ENCODE measurements at regions not wholly inside any gene's neighbourhood (a gene's known extent, or its start where the extent isn't known, plus 50 kb on each side); places are given as distances from the start of the nearest gene placed in this dataset.

- Histone ChIP-seq H3K9ac (no peak overlapping the region), H3K27ac (no peak overlapping the region), H4K20me1 (no peaks in the 10 kb centered on the region), H3K4me3 (no peak overlapping the region), H3K4me2 (no peak overlapping the region), H3K36me3 (no peaks in the 10 kb centered on the region), H3K9me3 (replicated peaks in 1 of 11) (no peaks in the 10 kb centered on the region), H3K27me3 (no peaks in the 10 kb centered on the region), H3K4me1 (no peaks in the 10 kb centered on the region)
- no peak for TF ChIP-seq Cebpa-rat (IDR thresholded peaks at IDR 0.05)
These were observed 280.0 kb downstream of the SLC6A15 start for GRCh38 chr12:84632556-84632955.

GRCh38 chr12:84631020-84631419 is 281.6 kb downstream of the SLC6A15 start:
- TF ChIP-seq Cebpa-rat (IDR thresholded peaks at IDR 0.05), result no peak
- Histone ChIP-seq H3K9ac (no peak overlapping the region), H3K4me3 (no peak overlapping the region), H3K4me2 (no peak overlapping the region), H3K27me3 (no peaks in the 10 kb centered on the region), H3K4me1 (no peaks in the 10 kb centered on the region), H3K27ac (no peak overlapping the region), H3K9me3 (replicated peaks in 1 of 11) (no peaks in the 10 kb centered on the region), H3K36me3 (no peaks in the 10 kb centered on the region), H4K20me1 (no peaks in the 10 kb centered on the region)

- no peaks in the 10 kb centered on the region for H3K9me3 ChIP-seq (replicated peaks in 1 of 11)
- H3K27me3 ChIP-seq, result no peaks in the 10 kb centered on the region
- H3K4me3 ChIP-seq, result no peak overlapping the region
- H3K4me2 ChIP-seq, result no peak overlapping the region
- no peak overlapping the region for H3K27ac ChIP-seq
- no peaks in the 10 kb centered on the region for H3K36me3 ChIP-seq
- no peak overlapping the region for H3K9ac ChIP-seq
- H4K20me1 ChIP-seq, result no peaks in the 10 kb centered on the region
- H3K4me1 ChIP-seq, result no peaks in the 10 kb centered on the region
- TF ChIP-seq Cebpa-rat (IDR thresholded peaks at IDR 0.05), result no peak
These were observed 285.0 kb downstream of the SLC6A15 start for GRCh38 chr12:84627593-84627992.

- H3K4me1 ChIP-seq, result no peaks in the 10 kb centered on the region
- H3K36me3 ChIP-seq, result no peaks in the 10 kb centered on the region
- no peak overlapping the region for H3K4me3 ChIP-seq
- no peak overlapping the region for H3K9ac ChIP-seq
- H3K27ac ChIP-seq, result no peak overlapping the region
- no peak for TF ChIP-seq Cebpa-rat (IDR thresholded peaks at IDR 0.05)
- H3K4me2 ChIP-seq, result no peak overlapping the region
- H3K27me3 ChIP-seq, result no peaks in the 10 kb centered on the region
- H4K20me1 ChIP-seq, result no peaks in the 10 kb centered on the region
- H3K9me3 ChIP-seq (replicated peaks in 1 of 11), result no peaks in the 10 kb centered on the region
These were observed 288.0 kb downstream of the SLC6A15 start for GRCh38 chr12:84624601-84625000.

- no peak overlapping the region for H3K4me2 ChIP-seq
- peaks cover 0 to 6% (median 0%) of the 10 kb centered on the region in 11 experiments; a peak in 1 of 22 replicates for H3K9me3 ChIP-seq (replicated peaks in 1 of 11)
- no peaks in the 10 kb centered on the region for H4K20me1 ChIP-seq
- no peak overlapping the region for H3K4me3 ChIP-seq
- H3K36me3 ChIP-seq, result no peaks in the 10 kb centered on the region
- H3K9ac ChIP-seq, result no peak overlapping the region
- TF ChIP-seq Cebpa-rat (IDR thresholded peaks at IDR 0.05), result no peak
- H3K27ac ChIP-seq, result no peak overlapping the region
- no peaks in the 10 kb centered on the region for H3K4me1 ChIP-seq
- H3K27me3 ChIP-seq, result no peaks in the 10 kb centered on the region
These were observed 293.5 kb downstream of the SLC6A15 start for GRCh38 chr12:84619053-84619571.

- H3K27ac ChIP-seq, result no peak overlapping the region
- TF ChIP-seq Cebpa-rat (IDR thresholded peaks at IDR 0.05), result no peak
These were observed 305.3 kb downstream of the SLC6A15 start for GRCh38 chr12:84607170-84607819.

GRCh38 chr12:84605983-84606382 is 306.6 kb downstream of the SLC6A15 start:
- no peaks in the 10 kb centered on the region for H3K36me3 ChIP-seq
- H3K9ac ChIP-seq, result no peak overlapping the region
- no peaks in the 10 kb centered on the region for H4K20me1 ChIP-seq
- no peaks in the 10 kb centered on the region for H3K27me3 ChIP-seq
- no peaks in the 10 kb centered on the region for H3K9me3 ChIP-seq (replicated peaks in 1 of 11)
- H3K27ac ChIP-seq, result no peak overlapping the region
- no peak for TF ChIP-seq Cebpa-rat (IDR thresholded peaks at IDR 0.05)
- H3K4me2 ChIP-seq, result no peak overlapping the region
- no peak overlapping the region for H3K4me3 ChIP-seq
- H3K4me1 ChIP-seq, result no peaks in the 10 kb centered on the region

More at GRCh38 chr12:84607170-84607819, 305.3 kb downstream of the SLC6A15 start:
- Histone ChIP-seq H3K27me3 (no peaks in the 10 kb centered on the region), H4K20me1 (no peaks in the 10 kb centered on the region), H3K9ac (no peak overlapping the region), H3K4me3 (no peak overlapping the region), H3K36me3 (no peaks in the 10 kb centered on the region), H3K4me2 (no peak overlapping the region), H3K4me1 (no peaks in the 10 kb centered on the region), H3K9me3 (replicated peaks in 1 of 11) (no peaks in the 10 kb centered on the region)

- Histone ChIP-seq H3K9ac (no peak overlapping the region), H3K4me3 (no peak overlapping the region), H4K20me1 (no peaks in the 10 kb centered on the region), H3K27ac (no peak overlapping the region), H3K27me3 (no peaks in the 10 kb centered on the region), H3K9me3 (replicated peaks in 1 of 11) (no peaks in the 10 kb centered on the region), H3K4me1 (no peaks in the 10 kb centered on the region), H3K4me2 (no peak overlapping the region), H3K36me3 (no peaks in the 10 kb centered on the region)
- TF ChIP-seq Cebpa-rat (IDR thresholded peaks at IDR 0.05), result no peak
These were observed 308.0 kb downstream of the SLC6A15 start for GRCh38 chr12:84604551-84604950.

- H3K4me3 ChIP-seq, result no peak overlapping the region
- TF ChIP-seq Cebpa-rat (IDR thresholded peaks at IDR 0.05), result no peak
- H3K27ac ChIP-seq, result no peak overlapping the region
- H4K20me1 ChIP-seq, result no peaks in the 10 kb centered on the region
- no peaks in the 10 kb centered on the region for H3K36me3 ChIP-seq
- H3K9ac ChIP-seq, result no peak overlapping the region
- H3K9me3 ChIP-seq (replicated peaks in 1 of 11), result no peaks in the 10 kb centered on the region
- no peaks in the 10 kb centered on the region for H3K4me1 ChIP-seq
- H3K4me2 ChIP-seq, result no peak overlapping the region
- no peaks in the 10 kb centered on the region for H3K27me3 ChIP-seq
These were observed 308.9 kb downstream of the SLC6A15 start for GRCh38 chr12:84603484-84604248.

GRCh38 chr12:84601483-84601882 is 311.1 kb downstream of the SLC6A15 start:
- Histone ChIP-seq H3K9ac (no peak overlapping the region), H3K4me3 (no peak overlapping the region), H3K4me2 (no peak overlapping the region), H3K27ac (no peak overlapping the region), H3K27me3 (no peaks in the 10 kb centered on the region), H3K4me1 (no peaks in the 10 kb centered on the region), H3K9me3 (replicated peaks in 1 of 11) (no peaks in the 10 kb centered on the region), H3K36me3 (no peaks in the 10 kb centered on the region), H4K20me1 (no peaks in the 10 kb centered on the region)
- no peak for TF ChIP-seq Cebpa-rat (IDR thresholded peaks at IDR 0.05)
